ENCODE measurements at regions not wholly inside any gene's neighbourhood (a gene's known extent, or its start where the extent isn't known, plus 50 kb on each side); places are given as distances from the start of the nearest gene placed in this dataset.

- TF ChIP-seq E4F1 (IDR thresholded peaks at IDR 0.05; ENCODE audit: borderline replicate concordance, partially characterized antibody): no peak
- TF ChIP-seq CHD4 (IDR thresholded peaks at IDR 0.05): no peak
- no peak for TF ChIP-seq EZH2 (IDR thresholded peaks at IDR 0.05; ENCODE audit: borderline replicate concordance, control insufficient read depth, low read depth, low read length)
- TF ChIP-seq RCOR1 (conservative IDR thresholded peaks at IDR 0.05; ENCODE audit: low read depth, low read length): no peak
- no peak for TF ChIP-seq CUX1 (IDR thresholded peaks at IDR 0.05; ENCODE audit: insufficient replicate concordance, low read depth, low read length)
- no peak for TF ChIP-seq IKZF1 (conservative IDR thresholded peaks at IDR 0.05)
- TF ChIP-seq, protein P1, sequence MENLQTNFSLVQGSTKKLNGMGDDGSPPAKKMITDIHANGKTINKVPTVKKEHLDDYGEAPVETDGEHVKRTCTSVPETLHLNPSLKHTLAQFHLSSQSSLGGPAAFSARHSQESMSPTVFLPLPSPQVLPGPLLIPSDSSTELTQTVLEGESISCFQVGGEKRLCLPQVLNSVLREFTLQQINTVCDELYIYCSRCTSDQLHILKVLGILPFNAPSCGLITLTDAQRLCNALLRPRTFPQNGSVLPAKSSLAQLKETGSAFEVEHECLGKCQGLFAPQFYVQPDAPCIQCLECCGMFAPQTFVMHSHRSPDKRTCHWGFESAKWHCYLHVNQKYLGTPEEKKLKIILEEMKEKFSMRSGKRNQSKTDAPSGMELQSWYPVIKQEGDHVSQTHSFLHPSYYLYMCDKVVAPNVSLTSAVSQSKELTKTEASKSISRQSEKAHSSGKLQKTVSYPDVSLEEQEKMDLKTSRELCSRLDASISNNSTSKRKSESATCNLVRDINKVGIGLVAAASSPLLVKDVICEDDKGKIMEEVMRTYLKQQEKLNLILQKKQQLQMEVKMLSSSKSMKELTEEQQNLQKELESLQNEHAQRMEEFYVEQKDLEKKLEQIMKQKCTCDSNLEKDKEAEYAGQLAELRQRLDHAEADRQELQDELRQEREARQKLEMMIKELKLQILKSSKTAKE (IDR thresholded peaks at IDR 0.05; ENCODE audit: low read depth, poor library complexity, severe bottlenecking): no peak
These were observed 99.0 kb downstream of the ZPLD1 start (continued) for GRCh38 chr3:102533784-102534183.
